ENCODE measurements at regions not wholly inside any gene's neighbourhood (a gene's known extent, or its start where the extent isn't known, plus 50 kb on each side); places are given as distances from the start of the nearest gene placed in this dataset.
"Not testable (repeated sequence)": the region's sequence is repeated elsewhere in the genome, so short reads cannot be mapped to it uniquely, and the experiment has no call there.

DNA sequence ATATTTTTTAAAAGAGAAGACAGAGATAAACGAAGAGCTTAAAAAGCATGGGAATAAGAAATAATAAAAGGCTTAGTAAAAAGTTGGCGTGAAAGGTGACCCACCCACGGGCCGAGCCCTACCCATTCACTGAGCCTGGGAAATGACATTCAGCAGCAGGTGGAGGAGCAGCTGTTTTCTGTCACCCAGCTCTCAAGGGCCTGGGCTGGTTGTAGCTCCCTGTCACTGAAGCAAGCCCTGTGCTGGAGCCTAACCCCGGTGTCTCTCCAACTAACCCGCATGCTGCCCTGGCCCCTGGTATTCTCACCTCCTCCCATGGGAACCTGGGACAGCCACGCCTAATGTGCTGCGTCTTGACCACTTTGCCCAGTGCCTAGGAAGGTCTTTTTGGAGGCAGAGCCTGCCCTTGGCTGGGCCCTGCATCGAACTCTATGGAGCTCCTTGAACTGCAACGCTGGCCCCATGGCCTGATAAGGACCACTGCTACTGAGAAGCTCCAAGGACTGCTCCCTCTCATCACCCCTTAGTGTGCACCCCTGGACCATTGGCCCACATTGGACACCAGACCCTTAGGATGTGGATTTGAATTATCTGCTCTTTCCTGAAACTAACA is 68.8 kb upstream of the IYD start:
- no peak for DNase-seq

- DNase-seq: peak; percentile 28
Observed at GRCh38 chr6:150301846-150302519, 66.8 kb upstream of the IYD start.

DNA sequence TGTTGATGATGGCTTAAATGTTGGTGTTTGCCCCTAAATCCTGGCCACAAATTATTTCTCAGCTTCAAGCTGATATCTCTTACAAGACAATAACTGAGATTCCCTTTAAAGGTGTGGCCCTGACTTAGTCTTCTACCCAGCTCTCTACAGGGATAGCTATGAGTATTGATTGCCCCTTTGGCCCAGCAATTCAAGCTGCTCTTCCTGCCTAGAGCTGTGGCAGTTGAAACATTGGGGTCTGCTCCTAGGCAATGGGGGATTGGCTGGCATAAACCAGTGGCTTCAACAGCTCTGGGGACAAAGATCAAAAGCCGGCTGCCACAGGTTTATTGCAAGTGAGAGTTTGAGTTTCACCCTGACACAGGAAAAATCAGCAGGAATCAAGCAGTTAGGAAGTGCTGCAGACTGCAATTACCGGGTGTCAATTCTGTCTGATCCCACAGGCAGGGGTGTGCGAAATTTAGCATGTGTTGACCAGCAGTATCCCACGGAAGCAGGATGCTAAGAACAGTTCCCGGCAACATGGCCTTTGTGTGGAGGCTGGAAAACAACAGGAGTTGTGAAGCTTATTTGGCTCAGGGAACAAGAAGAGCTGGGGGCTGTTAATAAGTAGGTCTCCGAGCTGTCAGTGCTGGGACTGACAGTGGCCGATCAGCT is 66.2 kb upstream of the IYD start:
- DNase-seq: no peak

DNA sequence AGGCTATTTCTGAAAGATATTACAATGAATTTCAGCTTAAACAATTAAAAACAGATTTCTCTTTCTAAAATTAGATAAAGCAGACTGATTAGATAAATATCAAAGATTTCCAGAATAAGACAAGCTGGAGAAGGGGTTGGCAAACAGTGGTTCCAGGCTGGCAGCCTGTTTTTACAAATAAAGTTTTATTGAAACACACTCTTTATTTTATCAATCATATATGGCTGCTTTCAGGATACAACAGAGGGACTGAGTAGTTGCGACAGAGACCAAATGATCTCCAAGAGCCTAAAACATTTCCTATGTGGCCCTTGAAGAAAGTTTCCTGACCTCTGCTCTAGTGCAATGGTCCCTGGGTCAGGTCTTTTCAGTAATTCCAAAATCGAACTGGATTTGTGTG is 65.6 kb upstream of the IYD start:
- DNase-seq: no peak

DNA sequence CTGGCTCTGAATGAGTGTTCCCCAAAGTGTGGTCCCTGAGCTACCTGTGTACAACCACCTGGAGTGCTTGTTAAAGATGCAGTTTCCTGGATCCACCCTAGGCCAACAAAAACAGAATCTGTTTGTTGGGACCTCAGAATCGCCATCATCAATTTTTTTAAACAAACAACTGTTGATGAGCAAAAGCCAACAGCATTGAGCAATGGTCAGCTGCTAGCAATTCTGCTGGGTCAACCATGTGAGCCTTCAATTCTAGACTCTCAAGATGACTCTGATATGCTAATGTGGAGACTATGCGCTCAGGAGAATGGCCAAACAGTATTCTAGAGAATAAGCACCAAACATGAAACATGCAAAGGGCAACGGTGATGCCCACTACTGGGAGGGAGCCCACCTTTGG is 64.4 kb upstream of the IYD start:
- no peak for DNase-seq

- no peak for DNase-seq
Observed at GRCh38 chr6:150306290-150306689, 62.5 kb upstream of the IYD start.

- DNase-seq: no peak
Observed at GRCh38 chr6:150307520-150307919, 61.3 kb upstream of the IYD start.

- no peak for DNase-seq
Observed at GRCh38 chr6:150308812-150309645, 59.8 kb upstream of the IYD start.

- DNase-seq: no peak
Observed at GRCh38 chr6:150310539-150310938, 58.3 kb upstream of the IYD start.

GRCh38 chr6:150311149-150311944 is 57.5 kb upstream of the IYD start:
- not testable (repeated sequence) for DNase-seq

- no peak for DNase-seq
Observed at GRCh38 chr6:150312395-150312794, 56.4 kb upstream of the IYD start.

- DNase-seq: no peak
Observed at GRCh38 chr6:150312844-150313584, 55.8 kb upstream of the IYD start.

DNA sequence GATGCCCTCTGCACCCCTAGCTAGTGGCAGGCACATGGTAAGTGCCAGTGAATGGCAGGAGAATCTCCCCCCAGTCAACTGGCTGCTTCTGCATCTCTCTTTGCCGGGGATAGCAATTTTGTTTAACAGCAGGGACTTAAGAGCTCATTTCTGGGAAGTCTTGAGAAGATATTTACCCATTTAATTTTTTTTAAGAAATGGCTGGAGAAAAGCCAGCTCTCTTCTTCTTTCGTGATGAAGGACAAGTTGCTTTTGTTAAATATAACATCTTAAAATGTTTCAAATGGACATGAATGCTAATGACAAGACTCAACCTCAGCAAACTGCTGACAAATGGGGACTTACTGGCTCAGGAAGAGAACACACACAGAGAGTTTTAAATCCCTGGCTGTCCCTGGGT is 55.0 kb upstream of the IYD start:
- DNase-seq: no peak

DNA sequence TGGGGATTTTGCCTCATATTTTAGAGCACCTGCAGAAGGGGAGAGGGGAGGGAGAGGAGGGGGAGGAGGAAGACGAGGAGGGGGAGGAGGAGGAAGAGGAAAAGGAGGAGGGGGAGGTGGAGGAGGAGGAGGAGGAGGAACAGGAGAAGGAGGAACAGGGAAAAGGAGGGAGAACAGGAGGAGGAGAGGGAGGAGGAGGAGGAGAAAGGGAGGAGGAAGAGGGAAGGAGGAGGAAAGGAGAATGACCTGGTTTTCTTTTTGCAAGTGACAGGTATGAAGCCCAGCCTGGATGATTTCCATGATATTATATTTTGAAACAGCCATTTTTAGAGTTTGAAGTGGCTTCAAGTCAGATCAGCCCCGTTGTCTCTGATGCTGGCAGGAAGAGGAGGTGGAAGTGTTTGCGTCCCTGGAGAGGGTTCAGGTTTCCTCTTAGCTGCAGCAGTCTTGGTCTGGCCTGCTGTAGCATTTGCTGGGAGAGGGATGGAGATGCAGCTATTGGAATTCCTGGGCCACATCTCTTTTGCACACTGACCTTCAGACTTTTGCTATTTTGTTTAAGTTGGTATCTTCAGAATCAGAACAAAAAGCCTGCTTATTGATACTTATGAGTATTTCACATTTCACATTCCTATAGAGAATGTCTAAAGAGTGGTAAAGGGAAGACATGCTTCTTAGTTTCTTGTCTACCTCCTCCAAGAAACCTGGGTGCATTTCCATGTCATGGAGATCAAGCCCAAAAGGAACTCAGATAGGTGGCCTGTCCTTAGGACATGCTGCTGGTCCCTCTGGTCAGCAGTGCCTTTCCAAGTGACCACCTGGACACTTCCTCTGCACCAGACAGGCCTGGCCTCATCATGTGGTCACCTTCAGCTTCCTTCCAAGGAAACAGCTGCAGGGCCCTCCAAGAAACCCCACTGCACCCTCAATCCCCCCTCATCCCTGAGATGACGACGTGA is 54.3 kb upstream of the IYD start:
- DNase-seq: no peak

DNA sequence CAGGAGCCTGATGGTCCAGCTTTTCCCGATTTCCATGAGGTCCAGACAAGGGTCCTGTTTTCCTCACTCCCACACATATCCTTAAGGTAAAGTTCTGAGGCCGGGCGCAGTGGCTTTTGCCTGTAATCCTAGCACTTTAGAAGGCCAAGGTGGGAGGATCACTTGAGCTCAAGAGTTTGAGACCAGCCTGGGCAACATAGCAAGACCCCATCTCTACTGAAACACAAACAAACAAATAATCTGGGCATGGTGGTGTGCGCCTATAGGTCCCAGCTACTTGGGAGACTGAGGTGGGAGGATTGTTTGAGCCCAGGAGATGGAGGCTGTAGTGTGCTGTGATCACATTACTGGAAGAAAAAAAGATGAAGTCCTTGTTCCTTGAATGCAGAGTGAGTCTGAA is 53.2 kb upstream of the IYD start:
- no peak for DNase-seq

GRCh38 chr6:150316936-150317335 is 51.9 kb upstream of the IYD start:
- DNase-seq: no peak
